Tibial artery (tissue), 4 donors: ENCODE measurements at regions not wholly inside any gene's neighbourhood (a gene's known extent, or its start where the extent isn't known, plus 50 kb on each side); places are given as distances from the start of the nearest gene placed in this dataset.

Source experiments
- DNase-seq, 2 donors: peaks; one replicate each; pipeline ENCODE4 v3.0.0-alpha.2; 2019
- H3K27ac ChIP-seq, 2 donors: fragments of 200-600 bp; sonication (generic) in 1 of 2; 1 replicate in 1 of 2; 2 replicates in 1 of 2; pipeline ENCODE4 v1.5.1; 2018 to 2019; ENCODE audit warnings: mild to moderate bottlenecking in 1 of 2
- H3K27me3 ChIP-seq, 2 donors: fragments of 200-600 bp; sonication (generic) in 1 of 2; one replicate each; pipeline versions ENCODE4 v1.5.1 to v1.6.0; 2016 to 2019
- H3K36me3 ChIP-seq, 3 donors: fragments of 200-600 bp; sonication (generic) in 2 of 3; one replicate each; pipeline ENCODE4 v1.5.1; 2016 to 2019; ENCODE audit warnings: mild to moderate bottlenecking in 2 of 3
- H3K4me1 ChIP-seq, 4 donors: fragments of 200-600 bp; sonication (generic) in 2 of 4; 1 replicate in 3 of 4; 2 replicates in 1 of 4; pipeline ENCODE4 v1.5.1; 2016 to 2019
- H3K4me3 ChIP-seq, 2 donors: fragments of 200-600 bp; sonication (generic) in 1 of 2; 1 replicate in 1 of 2; 2 replicates in 1 of 2; pipeline ENCODE4 v1.5.1; 2018 to 2019; ENCODE audit warnings: mild to moderate bottlenecking in 2 of 2
- H3K9me3 ChIP-seq, 3 donors: fragments of 200-600 bp; sonication (generic) in 1 of 3; one replicate each; pipeline ENCODE4 v1.5.1; 2016 to 2019
- intact Hi-C: fragments of 100-400 bp; cut with DNase I; formaldehyde crosslinking; loops from one replicate; pipeline ENCODE4 v1.15.0; 2023; ENCODE audit warnings: low total_unique reads
- TF ChIP-seq, protein P1 (sequence below), 2 experiments: fragments of 200-600 bp in 1 of 2; fragments of 450-650 bp in 1 of 2; IDR thresholded peaks; one replicate each; pipeline ENCODE4 v1.5.1; 2017 to 2019; ENCODE audit warnings: antibody characterized with exemption in 2 of 2, mild to moderate bottlenecking in 1 of 2, moderate library complexity in 1 of 2

DNA sequence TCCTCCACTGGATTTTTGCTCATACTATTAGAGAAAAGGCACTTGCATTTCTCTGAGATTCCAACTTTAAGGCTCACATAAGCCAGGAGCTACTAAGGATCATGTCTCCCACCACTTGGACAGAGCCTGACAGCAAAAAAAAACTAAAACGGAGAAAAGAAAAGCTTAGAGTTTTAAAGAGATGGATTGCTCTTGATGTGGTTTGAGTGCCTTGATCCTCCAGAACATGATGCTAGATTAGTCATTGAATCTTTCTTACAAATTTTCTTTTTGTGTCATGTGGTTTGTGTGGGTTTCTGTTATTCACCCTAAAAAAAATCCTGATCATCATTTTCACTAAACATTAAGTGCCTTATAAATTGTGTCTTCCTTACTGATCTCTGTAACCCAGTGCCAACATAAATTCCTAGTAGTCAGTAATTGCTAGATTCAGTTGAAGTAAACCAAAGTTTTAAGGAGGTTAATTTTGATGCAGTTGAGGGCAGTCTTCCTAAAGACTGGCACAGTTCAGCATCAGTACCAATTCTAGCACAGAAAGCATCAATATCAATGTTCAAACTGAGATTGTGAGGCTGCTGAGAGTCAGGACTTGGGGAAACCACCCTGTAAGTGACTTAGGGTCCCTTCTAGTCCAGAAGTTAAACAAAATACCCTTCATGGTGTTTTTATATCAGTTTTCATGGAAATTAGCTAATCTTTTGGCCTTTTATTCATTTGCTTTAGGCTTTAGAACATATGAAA lies 206.3 kb downstream of the RAD51AP2 start:
- no peaks in the 10 kb centered on the region for H3K36me3 ChIP-seq
- H3K27me3 ChIP-seq: no peaks in the 10 kb centered on the region
- no peak overlapping the region for H3K27ac ChIP-seq
- no peaks in the 10 kb centered on the region for H3K4me1 ChIP-seq
- TF ChIP-seq, protein P1, sequence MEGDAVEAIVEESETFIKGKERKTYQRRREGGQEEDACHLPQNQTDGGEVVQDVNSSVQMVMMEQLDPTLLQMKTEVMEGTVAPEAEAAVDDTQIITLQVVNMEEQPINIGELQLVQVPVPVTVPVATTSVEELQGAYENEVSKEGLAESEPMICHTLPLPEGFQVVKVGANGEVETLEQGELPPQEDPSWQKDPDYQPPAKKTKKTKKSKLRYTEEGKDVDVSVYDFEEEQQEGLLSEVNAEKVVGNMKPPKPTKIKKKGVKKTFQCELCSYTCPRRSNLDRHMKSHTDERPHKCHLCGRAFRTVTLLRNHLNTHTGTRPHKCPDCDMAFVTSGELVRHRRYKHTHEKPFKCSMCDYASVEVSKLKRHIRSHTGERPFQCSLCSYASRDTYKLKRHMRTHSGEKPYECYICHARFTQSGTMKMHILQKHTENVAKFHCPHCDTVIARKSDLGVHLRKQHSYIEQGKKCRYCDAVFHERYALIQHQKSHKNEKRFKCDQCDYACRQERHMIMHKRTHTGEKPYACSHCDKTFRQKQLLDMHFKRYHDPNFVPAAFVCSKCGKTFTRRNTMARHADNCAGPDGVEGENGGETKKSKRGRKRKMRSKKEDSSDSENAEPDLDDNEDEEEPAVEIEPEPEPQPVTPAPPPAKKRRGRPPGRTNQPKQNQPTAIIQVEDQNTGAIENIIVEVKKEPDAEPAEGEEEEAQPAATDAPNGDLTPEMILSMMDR (IDR thresholded peaks at IDR 0.05): no peak
- no peak overlapping the region for H3K4me3 ChIP-seq
- intact Hi-C loops: no loop called here
- H3K9me3 ChIP-seq: no peaks in the 10 kb centered on the region
- DNase-seq: no peak

DNA sequence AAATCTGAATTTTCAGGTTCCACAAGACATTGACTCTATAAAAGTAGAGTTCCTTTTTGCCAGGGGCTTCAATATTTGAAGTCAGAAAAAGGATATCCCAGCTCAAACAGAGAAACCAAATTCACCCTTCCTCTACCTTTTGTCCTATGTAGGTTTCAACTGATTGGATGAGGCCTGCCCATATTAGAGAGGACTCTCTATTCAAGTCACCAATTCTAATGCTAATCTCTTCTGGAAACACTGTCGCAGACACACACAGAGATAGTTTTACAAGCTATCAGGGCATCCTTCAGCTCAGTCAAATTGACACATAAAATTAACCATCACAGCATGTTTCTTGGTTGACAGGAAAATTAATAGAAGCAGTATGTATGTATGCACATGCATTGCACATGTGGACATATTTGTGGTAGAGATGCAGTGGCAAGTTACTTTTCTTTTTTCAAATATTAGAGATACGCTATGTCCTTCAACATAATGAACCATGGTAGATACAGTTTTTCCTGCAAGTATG lies 207.1 kb downstream of the RAD51AP2 start:
- H3K36me3 ChIP-seq: no peaks in the 10 kb centered on the region
- H3K4me1 ChIP-seq: no peaks in the 10 kb centered on the region
- no peak overlapping the region for H3K27ac ChIP-seq
- H3K4me3 ChIP-seq: no peak overlapping the region
- intact Hi-C loops: no loop called here
- no peaks in the 10 kb centered on the region for H3K9me3 ChIP-seq
- no peaks in the 10 kb centered on the region for H3K27me3 ChIP-seq
- DNase-seq: no peak
- TF ChIP-seq, protein P1 (IDR thresholded peaks at IDR 0.05): no peak

DNA sequence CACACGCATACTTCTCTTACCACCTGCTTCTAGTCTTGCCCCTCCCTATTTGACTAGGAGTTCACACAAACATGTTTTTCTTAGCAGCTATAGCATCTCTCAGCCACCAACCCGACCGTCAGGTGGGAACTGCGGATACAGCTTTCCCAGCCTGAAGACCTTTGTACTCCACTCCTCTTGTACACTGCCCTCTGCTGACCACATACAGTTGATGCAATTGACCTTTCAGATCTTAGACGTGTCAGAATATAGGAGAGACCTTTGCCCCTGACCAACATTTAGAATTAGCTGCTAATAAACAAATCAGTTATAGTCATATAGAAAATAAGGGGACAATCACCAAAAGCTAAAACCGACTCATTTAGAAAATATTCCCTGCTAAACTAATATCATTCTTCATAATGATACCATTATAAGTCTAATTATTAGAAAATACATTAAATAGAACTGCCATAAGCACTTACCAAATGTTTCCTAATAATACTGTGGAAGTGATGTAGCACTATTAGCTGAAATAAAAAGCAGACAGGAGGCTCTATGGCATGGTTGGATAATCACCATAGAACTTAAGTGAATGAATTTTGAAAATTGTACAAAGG lies 208.4 kb downstream of the RAD51AP2 start:
- TF ChIP-seq, protein P1 (IDR thresholded peaks at IDR 0.05): peak in 1 of 2 experiments; percentile 17
- Histone ChIP-seq H3K9me3 (no peaks in the 10 kb centered on the region), H3K4me1 (no peaks in the 10 kb centered on the region), H3K27me3 (no peaks in the 10 kb centered on the region), H3K36me3 (no peaks in the 10 kb centered on the region), H3K4me3 (no peak overlapping the region), H3K27ac (no peak overlapping the region)
- intact Hi-C loops: no loop called here
- no peak for DNase-seq

DNA sequence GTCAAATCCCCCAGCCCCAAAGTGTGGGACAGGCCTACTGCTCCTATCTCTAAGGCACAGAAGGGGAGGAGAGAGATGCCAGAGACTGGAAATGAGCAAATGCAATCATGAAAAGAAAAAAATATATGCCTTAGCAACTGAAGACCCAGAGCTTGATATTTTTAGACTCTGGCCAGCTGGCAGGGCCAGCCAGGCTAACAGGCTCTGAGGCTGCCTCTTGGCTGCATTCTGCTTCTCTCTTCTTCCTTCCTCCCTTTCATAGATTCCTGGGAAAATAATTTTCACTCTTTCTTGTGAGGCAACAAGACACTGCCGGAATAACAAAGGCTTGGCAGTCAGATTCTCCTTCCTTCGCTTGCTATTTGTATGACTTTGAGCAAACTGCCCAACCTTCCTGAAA lies 209.1 kb downstream of the RAD51AP2 start:
- Histone ChIP-seq H3K27me3 (no peaks in the 10 kb centered on the region), H3K4me3 (no peak overlapping the region), H3K36me3 (no peaks in the 10 kb centered on the region), H3K4me1 (no peaks in the 10 kb centered on the region), H3K9me3 (no peaks in the 10 kb centered on the region), H3K27ac (no peak overlapping the region)
- TF ChIP-seq, protein P1 (IDR thresholded peaks at IDR 0.05): no peak
- intact Hi-C loops: no loop called here
- DNase-seq: no peak

DNA sequence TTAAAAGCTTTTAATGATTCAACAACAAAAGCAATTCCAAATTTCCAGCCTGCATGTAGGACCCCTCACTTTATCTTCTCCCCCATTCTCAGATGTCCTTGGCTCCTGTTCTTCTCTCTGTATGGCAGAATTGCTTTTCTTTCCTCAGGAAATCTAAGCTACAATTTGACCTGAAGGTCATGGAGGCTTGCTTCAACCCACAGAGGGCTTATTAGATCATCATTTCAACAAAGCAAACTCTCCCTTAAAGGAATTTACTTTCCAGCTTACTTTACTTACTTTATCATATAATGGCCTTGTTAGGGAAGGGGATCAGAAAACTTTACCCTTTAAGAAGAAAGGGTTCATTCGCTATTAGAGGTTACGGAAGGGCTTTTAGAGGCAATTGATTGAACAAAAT lies 211.5 kb downstream of the RAD51AP2 start:
- no peak overlapping the region for H3K4me3 ChIP-seq
- H3K27ac ChIP-seq: no peak overlapping the region
- no peaks in the 10 kb centered on the region for H3K4me1 ChIP-seq
- no peaks in the 10 kb centered on the region for H3K9me3 ChIP-seq
- no peaks in the 10 kb centered on the region for H3K27me3 ChIP-seq
- intact Hi-C loops: no loop called here
- no peak for DNase-seq
- TF ChIP-seq, protein P1 (IDR thresholded peaks at IDR 0.05): no peak
- no peaks in the 10 kb centered on the region for H3K36me3 ChIP-seq
